Right lobe of liver (tissue), 4 donors: ENCODE measurements at regions not wholly inside any gene's neighbourhood (a gene's known extent, or its start where the extent isn't known, plus 50 kb on each side); places are given as distances from the start of the nearest gene placed in this dataset.

Source experiments
- CTCF ChIP-seq, 4 donors: fragments of 200-600 bp in 3 of 4; fragments of 450-650 bp in 1 of 4; IDR thresholded peaks; one replicate each; pipeline versions ENCODE4 v1.5.1 to v1.8.0; 2016 to 2022; ENCODE audit warnings: antibody characterized with exemption in 4 of 4, mild to moderate bottlenecking in 2 of 4
- POLR2A ChIP-seq: fragments of 450-650 bp; IDR thresholded peaks from one replicate; pipeline ENCODE4 v1.6.1; 2017; ENCODE audit warnings: antibody characterized with exemption, mild to moderate bottlenecking
- donor health status: DM: no; HTN: no; CAD: no.
- donor health status: DM: no; HTN: no; CAD: no.
- donor health status: DM: no; HTN: yes; CAD: no.

GRCh38 chr22:49212002-49212401 lies 615.7 kb downstream of the BRD1 start:
- TF ChIP-seq CTCF (IDR thresholded peaks at IDR 0.05) (no peak), POLR2A (no peak)
